ENCODE measurements at regions not wholly inside any gene's neighbourhood (a gene's known extent, or its start where the extent isn't known, plus 50 kb on each side); places are given as distances from the start of the nearest gene placed in this dataset.

DNA sequence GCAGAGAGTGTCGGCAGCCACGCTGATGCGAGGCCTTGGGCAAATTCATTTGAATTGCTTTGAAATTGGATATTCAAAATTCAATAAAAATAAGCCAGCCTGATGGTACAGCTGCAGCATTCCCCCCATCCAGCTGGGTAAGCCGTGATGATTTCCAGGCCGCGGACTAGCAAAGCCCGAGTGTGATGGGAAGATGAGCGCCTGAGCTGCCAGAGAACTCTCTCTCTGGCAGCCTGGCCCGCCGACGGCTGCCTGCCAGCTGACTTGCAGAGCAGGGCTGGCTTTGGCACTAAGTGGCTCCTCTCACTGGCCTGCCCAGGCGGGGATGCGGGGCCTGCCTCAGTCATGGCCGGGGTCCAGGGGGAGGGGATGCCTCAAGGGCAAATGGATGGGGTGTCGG lies 268.3 kb upstream of the WWC1 start:
- H3K27ac ChIP-seq, result no peak overlapping the region
- no peaks in the 10 kb centered on the region for H3K36me3 ChIP-seq
- H3K4me1 ChIP-seq (ENCODE audit: low read depth), result no peaks in the 10 kb centered on the region
- H3K9me3 ChIP-seq (ENCODE audit: low read depth), result no peaks in the 10 kb centered on the region
- H3K27me3 ChIP-seq, result no peaks in the 10 kb centered on the region
- DNase-seq (ENCODE audit: low read depth in 1 of 2, low spot score in 1 of 2), result no peak
- H3K4me3 ChIP-seq, result no peak overlapping the region
- TF ChIP-seq, protein P1, sequence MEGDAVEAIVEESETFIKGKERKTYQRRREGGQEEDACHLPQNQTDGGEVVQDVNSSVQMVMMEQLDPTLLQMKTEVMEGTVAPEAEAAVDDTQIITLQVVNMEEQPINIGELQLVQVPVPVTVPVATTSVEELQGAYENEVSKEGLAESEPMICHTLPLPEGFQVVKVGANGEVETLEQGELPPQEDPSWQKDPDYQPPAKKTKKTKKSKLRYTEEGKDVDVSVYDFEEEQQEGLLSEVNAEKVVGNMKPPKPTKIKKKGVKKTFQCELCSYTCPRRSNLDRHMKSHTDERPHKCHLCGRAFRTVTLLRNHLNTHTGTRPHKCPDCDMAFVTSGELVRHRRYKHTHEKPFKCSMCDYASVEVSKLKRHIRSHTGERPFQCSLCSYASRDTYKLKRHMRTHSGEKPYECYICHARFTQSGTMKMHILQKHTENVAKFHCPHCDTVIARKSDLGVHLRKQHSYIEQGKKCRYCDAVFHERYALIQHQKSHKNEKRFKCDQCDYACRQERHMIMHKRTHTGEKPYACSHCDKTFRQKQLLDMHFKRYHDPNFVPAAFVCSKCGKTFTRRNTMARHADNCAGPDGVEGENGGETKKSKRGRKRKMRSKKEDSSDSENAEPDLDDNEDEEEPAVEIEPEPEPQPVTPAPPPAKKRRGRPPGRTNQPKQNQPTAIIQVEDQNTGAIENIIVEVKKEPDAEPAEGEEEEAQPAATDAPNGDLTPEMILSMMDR (IDR thresholded peaks at IDR 0.05; ENCODE audit: low read depth, low read length), result no peak

DNA sequence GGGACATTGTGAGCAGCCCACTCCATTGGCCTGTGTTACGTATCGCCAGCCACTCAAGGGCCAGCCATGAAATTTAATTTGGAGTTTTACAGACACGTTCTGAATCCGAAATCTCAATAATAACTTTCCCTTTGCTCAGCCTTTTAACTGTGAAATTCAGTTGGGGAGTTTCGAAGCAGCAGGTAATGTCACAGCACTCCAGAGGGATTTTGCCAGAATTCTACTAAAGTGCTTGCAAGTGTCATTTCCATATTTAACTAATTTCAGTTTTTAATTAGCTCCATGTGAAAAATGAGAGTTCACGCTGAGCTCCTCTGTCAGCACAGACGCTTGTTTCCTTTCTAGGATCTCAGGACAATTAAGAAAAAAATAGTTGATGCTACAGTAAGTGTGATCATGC lies 267.1 kb upstream of the WWC1 start:
- H3K9me3 ChIP-seq (ENCODE audit: low read depth), result no peaks in the 10 kb centered on the region
- no peak overlapping the region for H3K27ac ChIP-seq
- H3K4me1 ChIP-seq (ENCODE audit: low read depth), result no peaks in the 10 kb centered on the region
- TF ChIP-seq, protein P1 (IDR thresholded peaks at IDR 0.05; ENCODE audit: low read depth, low read length), result no peak
- DNase-seq (ENCODE audit: low read depth in 1 of 2, low spot score in 1 of 2), result no peak
- no peaks in the 10 kb centered on the region for H3K27me3 ChIP-seq
- no peak overlapping the region for H3K4me3 ChIP-seq
- no peaks in the 10 kb centered on the region for H3K36me3 ChIP-seq

DNA sequence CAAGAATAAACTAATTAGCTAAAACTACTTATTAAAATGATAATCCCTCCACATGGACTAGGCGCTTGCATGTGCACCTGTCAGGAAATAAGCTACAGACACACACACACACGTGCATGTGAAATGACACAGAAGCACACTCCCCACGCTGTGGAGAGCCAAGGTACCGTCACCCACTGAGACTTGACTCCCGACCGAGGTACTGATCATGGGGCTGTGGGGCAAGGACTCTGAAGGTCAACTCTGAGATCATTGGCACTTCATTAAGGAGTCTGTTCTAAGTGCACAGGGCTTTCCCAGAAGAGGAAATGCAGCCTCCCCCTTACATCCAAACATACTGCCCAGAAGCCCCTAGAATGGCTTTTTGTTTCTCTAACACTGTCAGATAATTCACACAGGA lies 264.4 kb upstream of the WWC1 start:
- H3K27ac ChIP-seq, result no peak overlapping the region
- no peaks in the 10 kb centered on the region for H3K9me3 ChIP-seq (ENCODE audit: low read depth)
- H3K27me3 ChIP-seq, result no peaks in the 10 kb centered on the region
- DNase-seq (ENCODE audit: low read depth in 1 of 2, low spot score in 1 of 2), result no peak
- H3K4me3 ChIP-seq, result no peak overlapping the region
- no peaks in the 10 kb centered on the region for H3K4me1 ChIP-seq (ENCODE audit: low read depth)
- H3K36me3 ChIP-seq, result no peaks in the 10 kb centered on the region
- TF ChIP-seq, protein P1 (IDR thresholded peaks at IDR 0.05; ENCODE audit: low read depth, low read length), result no peak

DNA sequence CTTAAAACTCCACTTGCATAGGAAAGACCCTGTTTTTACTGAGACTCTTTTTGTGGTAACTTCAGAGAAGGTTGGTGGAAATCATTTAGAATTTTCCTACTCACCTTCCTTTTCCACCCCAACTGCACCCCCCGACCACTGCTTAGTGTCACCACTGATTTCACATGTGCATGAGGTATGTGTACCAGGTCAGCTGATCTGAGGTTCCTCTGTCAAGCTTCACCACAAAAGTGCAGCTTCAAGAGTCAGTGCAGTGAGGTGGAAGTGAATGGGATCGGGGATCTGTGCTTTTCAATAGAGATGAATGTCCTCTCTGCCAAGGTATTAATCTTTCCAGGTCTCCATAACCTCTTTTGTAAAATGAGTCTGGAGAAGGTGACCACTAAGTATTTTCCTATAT lies 260.5 kb upstream of the WWC1 start:
- DNase-seq (ENCODE audit: low read depth in 1 of 2, low spot score in 1 of 2), result no peak
- no peaks in the 10 kb centered on the region for H3K4me1 ChIP-seq (ENCODE audit: low read depth)
- H3K36me3 ChIP-seq, result no peaks in the 10 kb centered on the region
- H3K9me3 ChIP-seq (ENCODE audit: low read depth), result no peaks in the 10 kb centered on the region
- H3K4me3 ChIP-seq, result no peak overlapping the region
- H3K27ac ChIP-seq, result no peak overlapping the region
- TF ChIP-seq, protein P1 (IDR thresholded peaks at IDR 0.05; ENCODE audit: low read depth, low read length), result no peak
- H3K27me3 ChIP-seq, result no peaks in the 10 kb centered on the region

DNA sequence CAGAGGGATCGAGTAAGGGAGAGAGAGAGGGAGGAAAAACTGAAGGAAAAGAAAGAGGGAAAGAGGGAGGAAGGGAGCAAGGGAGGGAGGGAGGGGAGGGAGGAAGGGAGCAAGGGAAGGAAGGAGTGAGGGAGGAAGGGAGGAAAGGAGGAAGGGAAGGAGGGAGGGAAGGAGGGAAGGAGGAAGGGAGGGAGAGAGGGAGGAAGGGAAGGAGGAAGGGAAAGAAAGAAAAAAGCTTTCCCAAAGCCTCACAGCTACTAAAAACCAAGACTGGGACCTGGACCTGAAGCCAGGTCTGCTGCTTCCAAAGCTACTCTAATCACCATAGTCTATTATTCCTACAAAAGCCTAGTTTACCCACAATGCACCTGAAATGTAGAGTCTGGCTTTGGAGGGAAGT lies 259.8 kb upstream of the WWC1 start:
- TF ChIP-seq, protein P1 (IDR thresholded peaks at IDR 0.05; ENCODE audit: low read depth, low read length), result no peak
- H3K27ac ChIP-seq, result no peak overlapping the region
- H3K9me3 ChIP-seq (ENCODE audit: low read depth), result no peaks in the 10 kb centered on the region
- H3K36me3 ChIP-seq, result no peaks in the 10 kb centered on the region
- H3K4me3 ChIP-seq, result no peak overlapping the region
- no peaks in the 10 kb centered on the region for H3K4me1 ChIP-seq (ENCODE audit: low read depth)
- DNase-seq (ENCODE audit: low read depth in 1 of 2, low spot score in 1 of 2), result no peak
- no peaks in the 10 kb centered on the region for H3K27me3 ChIP-seq

DNA sequence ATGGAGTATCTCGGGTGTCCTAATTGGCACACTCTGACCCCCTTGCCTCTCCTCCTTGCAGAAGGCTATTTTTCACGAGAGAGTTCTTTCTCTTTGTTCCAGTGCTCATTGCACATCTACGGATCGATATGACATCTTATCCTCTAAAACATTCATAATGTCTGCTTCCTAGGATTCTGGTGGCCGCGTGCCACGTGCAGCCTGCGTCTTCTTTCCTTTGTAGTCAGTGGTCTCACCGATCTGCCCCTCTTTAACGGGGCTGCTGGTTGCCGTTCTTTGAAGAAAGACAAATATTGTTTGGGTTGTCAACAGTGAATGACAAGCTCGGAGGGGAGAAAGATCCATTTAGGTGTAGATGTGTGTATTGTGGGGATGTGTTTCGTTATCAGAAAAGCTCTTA lies 252.4 kb upstream of the WWC1 start:
- no peaks in the 10 kb centered on the region for H3K36me3 ChIP-seq
- TF ChIP-seq, protein P1 (IDR thresholded peaks at IDR 0.05; ENCODE audit: low read depth, low read length), result no peak
- no peak overlapping the region for H3K27ac ChIP-seq

More for the DNA sequence above, 252.4 kb upstream of the WWC1 start:
- Histone ChIP-seq H3K4me1 (ENCODE audit: low read depth) (no peaks in the 10 kb centered on the region), H3K27me3 (peaks cover 5% of the 10 kb centered on the region), H3K4me3 (no peak overlapping the region), H3K9me3 (ENCODE audit: low read depth) (no peaks in the 10 kb centered on the region)
- DNase-seq (ENCODE audit: low read depth in 1 of 2, low spot score in 1 of 2), result no peak

Measured in cardiac muscle cell (in vitro differentiated cells and primary cell).